Lower leg skin (tissue), 4 donors: ENCODE measurements at regions not wholly inside any gene's neighbourhood (a gene's known extent, or its start where the extent isn't known, plus 50 kb on each side); places are given as distances from the start of the nearest gene placed in this dataset.

Experiments used
- DNase-seq, 2 donors: peaks; one replicate each; pipeline ENCODE4 v3.0.0-alpha.2; 2019; ENCODE audit warnings: low spot score in 2 of 2
- H3K4me3 ChIP-seq: fragments of 200-600 bp; sonication (generic); 2 replicates; pipeline ENCODE4 v1.5.1; 2017; ENCODE audit warnings: mild to moderate bottlenecking, low read depth; ENCODE audit not compliant: poor library complexity, severe bottlenecking
- CTCF ChIP-seq, 3 donors: fragments of 450-650 bp; IDR thresholded peaks; one replicate each; pipeline ENCODE4 v1.5.1; 2016; ENCODE audit warnings: antibody characterized with exemption in 3 of 3, mild to moderate bottlenecking in 3 of 3, moderate library complexity in 2 of 3
- POLR2A ChIP-seq, 2 donors: fragments of 450-650 bp; IDR thresholded peaks; one replicate each; pipeline ENCODE4 v1.6.1; 2016 to 2017; ENCODE audit warnings: antibody characterized with exemption in 2 of 2, mild to moderate bottlenecking in 1 of 2, moderate library complexity in 1 of 2
- WGBS, 2 donors: methylation state at CpG; one replicate each; pipeline ENCODE4 v1.1.5; 2018; 5-methylcytosine and 5-hydroxymethylcytosine counted together
- intact Hi-C: fragments of 100-400 bp; cut with DNase I; formaldehyde crosslinking; loops from one replicate; pipeline ENCODE4 v1.15.0; 2023; ENCODE audit warnings: low total_unique reads

DNA sequence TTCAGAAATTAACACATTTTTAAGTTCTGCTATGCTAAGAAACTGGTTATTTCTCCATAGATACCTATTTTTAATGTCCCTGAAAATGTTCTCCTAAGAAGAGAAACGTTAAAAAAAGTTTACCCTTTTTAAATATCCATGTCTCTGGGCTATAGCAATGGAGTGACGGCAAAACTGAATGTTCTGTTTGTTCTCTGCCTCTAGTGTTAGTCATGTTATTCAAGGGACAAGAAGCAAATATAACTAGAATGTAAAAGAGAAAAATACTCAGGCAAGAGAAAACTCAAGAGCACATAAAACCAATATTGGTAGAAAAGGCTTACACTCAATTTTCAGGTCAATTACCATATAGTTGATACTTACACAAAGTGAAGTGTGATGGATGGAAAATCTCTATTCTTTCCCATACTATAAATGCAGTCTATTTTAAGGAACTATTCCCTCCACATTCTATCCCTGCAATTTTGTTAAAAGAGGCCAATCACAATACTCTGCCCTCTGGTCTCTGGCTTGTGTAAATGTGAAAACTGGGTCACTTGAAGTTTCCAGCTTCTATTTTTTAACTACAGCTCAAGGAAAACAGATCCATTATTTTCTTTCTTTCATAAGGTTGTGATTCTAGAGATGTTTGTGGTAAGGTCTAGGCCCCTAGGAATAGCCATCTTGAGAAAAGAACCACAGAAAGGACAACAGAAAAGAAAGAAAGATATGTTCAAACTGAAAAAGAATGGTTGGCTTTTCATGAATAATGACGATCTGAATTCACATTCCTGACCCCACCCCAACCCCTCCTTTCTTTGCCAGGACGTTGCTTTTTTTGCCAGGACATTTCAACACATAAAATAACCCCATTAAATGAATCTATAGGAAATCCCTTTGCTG lies 200.3 kb upstream of the FAM83B start:
- no peak for TF ChIP-seq CTCF (IDR thresholded peaks at IDR 0.05)
- no peak for TF ChIP-seq POLR2A (IDR thresholded peaks at IDR 0.05)
- 35 to 37% methylated on average over 4 of the region's 4 CpGs for WGBS, 2 donors
- intact Hi-C loops, result no loop called here
- DNase-seq, result no peak
- no peak overlapping the region for H3K4me3 ChIP-seq

DNA sequence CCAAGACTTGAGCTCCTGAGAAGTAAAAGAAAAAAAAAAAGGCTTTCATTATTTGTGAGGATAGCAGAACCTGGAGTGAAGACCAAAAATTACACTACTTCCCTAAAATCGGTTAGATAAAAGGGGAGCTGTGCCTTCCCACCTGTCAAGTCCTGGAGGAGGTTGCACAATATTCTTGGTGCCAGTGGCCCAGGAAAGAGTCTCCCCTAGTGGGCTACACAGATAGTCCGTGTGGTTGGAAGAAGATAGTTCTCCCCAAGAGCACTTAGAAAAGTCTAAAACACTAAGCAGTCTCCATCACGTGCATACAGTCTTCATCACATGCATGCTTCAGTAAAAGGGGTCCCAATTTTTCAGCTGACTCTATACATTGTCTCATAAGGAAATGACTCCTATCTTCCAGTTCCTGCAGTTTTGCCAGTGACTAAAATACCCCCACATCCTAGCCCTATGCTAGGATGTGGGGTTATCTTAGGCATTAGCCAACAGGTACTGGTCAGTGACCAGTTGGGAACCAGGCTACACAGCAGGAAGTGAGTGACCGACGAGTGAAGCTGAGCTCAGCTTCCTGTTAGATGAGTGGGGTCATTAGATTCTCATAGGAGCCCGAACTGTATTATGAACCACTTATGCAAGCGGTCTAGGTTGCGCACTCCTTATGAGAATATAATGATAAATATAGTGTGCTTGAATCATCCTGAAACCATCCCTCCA lies 199.5 kb upstream of the FAM83B start:
- DNase-seq, result no peak
- WGBS, 2 donors, result 77 to 85% methylated on average over 8 of the region's 8 CpGs
- TF ChIP-seq POLR2A (IDR thresholded peaks at IDR 0.05) (no peak), CTCF (IDR thresholded peaks at IDR 0.05) (no peak)
- H3K4me3 ChIP-seq, result no peak overlapping the region
- intact Hi-C loops, result no loop called here

GRCh38 chr6:54654381-54654780 lies 192.2 kb upstream of the FAM83B start:
- TF ChIP-seq POLR2A (IDR thresholded peaks at IDR 0.05) (no peak), CTCF (IDR thresholded peaks at IDR 0.05) (no peak)
- intact Hi-C loops, result no loop called here
- no peak overlapping the region for H3K4me3 ChIP-seq
- DNase-seq, result no peak

DNA sequence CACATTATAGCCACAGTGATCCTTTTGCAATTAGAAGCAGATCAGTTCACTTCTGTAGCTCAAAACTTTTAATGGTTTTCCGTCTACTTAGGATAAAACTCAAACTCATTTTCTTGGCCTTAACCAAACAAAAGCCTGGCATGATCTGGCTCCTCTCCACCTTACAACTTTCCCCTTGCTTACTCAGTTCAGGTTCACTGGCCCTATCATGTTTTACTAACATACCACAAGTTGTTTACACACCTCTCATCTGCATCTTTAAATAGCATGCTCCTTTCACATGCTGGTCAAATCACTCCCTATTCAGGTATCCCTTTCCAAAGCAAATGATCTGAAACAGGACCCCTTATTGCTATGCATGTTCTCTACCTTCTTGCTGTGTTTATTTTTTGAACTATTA lies 191.4 kb upstream of the FAM83B start:
- H3K4me3 ChIP-seq, result no peak overlapping the region
- intact Hi-C loops, result no loop called here
- DNase-seq, result no peak
- TF ChIP-seq POLR2A (IDR thresholded peaks at IDR 0.05), result no peak
- no peak for TF ChIP-seq CTCF (IDR thresholded peaks at IDR 0.05)
- WGBS, 2 donors, result 78 to 88% methylated on average over 1 of the region's 1 CpG

DNA sequence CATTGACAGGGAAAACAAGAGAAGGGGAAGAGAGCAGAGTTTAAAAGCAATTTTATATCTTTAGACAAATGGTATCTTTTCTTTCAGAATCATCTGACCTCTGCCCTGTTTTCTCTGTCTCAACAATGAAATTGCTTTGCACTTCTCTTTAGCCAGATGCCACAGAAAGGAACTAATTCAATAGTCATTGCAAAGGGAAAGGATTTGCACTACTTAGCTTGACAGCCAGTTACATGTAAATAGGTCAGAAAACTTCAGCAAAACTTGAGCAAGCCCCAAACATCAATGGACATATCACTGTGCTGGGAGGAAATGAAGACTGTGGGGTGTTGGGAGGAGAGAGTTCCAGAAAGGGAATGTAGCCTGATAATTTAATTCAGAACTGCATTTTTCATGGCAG lies 181.3 kb upstream of the FAM83B start:
- intact Hi-C loops, result no loop called here
- DNase-seq, result no peak
- TF ChIP-seq CTCF (IDR thresholded peaks at IDR 0.05) (no peak), POLR2A (IDR thresholded peaks at IDR 0.05) (no peak)
- no peak overlapping the region for H3K4me3 ChIP-seq
